Inflammatory macrophage (primary cell): ENCODE measurements at regions not wholly inside any gene's neighbourhood (a gene's known extent, or its start where the extent isn't known, plus 50 kb on each side); places are given as distances from the start of the nearest gene placed in this dataset.

ENCODE experiments used
- DNase-seq, 2 donors: peaks; one replicate each; pipeline ENCODE4 v3.0.0-alpha.2; 2020 to 2022

DNA sequence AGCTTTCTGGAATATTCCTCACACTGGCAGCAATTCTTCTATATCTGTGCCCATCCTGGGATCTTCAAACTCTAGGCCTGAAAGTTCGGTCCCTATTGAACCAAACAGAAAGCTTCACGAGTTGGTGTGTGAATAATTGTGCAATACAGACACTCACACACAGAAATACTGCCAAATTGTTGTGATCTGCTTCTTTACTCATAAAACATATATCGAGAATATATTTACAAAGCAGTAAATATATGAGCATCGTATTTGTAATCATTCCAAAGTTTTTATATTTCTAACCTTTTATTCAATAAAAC, 56.6 kb upstream of the BEX4 start:
- DNase-seq: no peak

GRCh38 chrX:103157496-103158316, 57.2 kb upstream of the BEX4 start:
- peak; percentile 37 to 44 for DNase-seq

DNA sequence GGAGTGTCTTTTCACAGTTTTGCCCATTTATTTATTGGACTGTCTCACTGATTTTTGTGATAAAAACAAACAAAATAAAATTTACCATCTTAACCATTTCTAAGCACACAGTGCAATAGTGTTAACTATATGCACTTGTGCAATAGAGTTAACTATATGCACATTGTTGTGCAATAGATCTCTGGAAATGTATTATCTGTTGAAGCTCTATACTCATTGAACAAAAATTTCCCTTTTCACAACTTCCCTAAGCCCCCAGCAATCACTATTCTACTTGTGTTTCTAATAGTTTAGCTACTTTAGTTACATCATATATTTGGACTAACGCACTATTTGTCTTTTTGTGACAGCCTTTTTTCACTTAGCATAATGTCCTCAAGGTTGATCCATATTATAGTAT, 59.7 kb upstream of the BEX4 start:
- no peak for DNase-seq

- DNase-seq: no peak
Observed at GRCh38 chrX:103153661-103154060, 60.7 kb upstream of the NXF3 start.

DNA sequence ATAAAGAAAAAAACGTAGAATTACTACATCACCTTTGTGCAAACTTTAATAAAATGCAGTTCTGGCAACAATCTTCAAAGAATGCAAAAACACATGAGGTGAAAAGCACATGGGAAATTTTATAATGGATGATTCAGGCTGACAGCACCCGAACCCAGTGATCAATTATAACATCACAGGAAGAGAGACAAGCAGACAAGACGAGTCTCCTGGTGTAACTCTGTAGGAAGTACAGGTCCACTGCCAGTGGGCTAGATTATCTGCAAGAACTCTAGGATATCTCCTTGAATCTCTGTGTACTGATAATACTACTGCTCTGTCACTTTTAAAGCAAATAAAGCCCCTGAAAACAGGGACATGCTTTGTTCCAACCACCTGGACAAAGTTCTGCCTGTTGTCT, 58.9 kb upstream of the NXF3 start:
- DNase-seq: no peak

DNA sequence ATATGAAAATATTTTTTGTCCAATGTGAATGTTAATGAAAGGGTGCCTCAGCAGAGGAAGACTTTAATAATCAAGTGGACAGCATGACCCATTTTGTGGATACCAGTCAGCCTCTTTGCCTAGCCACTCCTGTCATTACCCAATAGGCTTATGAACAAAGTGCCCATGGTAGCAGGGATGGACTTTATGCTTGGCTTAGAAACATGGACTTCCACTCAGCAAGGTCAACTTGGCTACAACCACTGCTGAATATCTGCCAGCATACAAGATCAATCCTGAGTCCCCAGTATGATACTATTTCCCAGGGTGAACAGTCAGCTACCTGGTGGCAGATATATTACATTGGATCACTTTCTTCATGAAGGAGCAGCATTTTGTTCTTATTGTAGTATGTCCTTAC, 56.7 kb upstream of the NXF3 start:
- DNase-seq: no peak

DNA sequence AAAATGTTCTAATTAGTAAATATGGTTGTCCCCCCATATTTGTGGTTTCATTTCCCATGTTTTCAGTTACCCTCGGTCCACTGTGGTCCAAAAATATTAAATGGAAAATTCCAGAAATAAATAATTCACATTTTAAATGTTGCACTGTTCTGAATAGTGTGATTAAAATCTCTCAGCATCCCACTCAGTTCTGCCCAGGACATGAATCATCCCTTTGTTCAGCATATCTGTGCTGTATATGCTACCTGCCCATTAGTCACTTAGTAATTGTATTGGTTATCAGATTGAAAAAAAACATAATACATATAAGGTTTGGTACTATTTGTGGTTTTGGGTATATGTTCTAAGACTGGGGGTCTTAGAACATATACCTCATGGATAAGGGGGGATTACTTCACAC, 55.1 kb upstream of the NXF3 start:
- DNase-seq: no peak
